ENCODE measurements at regions not wholly inside any gene's neighbourhood (a gene's known extent, or its start where the extent isn't known, plus 50 kb on each side); places are given as distances from the start of the nearest gene placed in this dataset.

- no peak for TF ChIP-seq POLR2AphosphoS5 (IDR thresholded peaks at IDR 0.05; ENCODE audit: low read depth, low read length)
- no peak for TF ChIP-seq NRF1 (IDR thresholded peaks at IDR 0.05; ENCODE audit: low read depth, low read length)
- TF ChIP-seq TAF1 (IDR thresholded peaks at IDR 0.05; ENCODE audit: low read depth, low read length) = no peak
- no peak for TF ChIP-seq KDM5A (IDR thresholded peaks at IDR 0.05; ENCODE audit: low read length)
- no peak for TF ChIP-seq SIN3A (conservative IDR thresholded peaks at IDR 0.05 in 1 of 2, IDR thresholded peaks at IDR 0.05 in 1 of 2; ENCODE audit: low read depth in 1 of 2, low read length in 2 of 2)
- TF ChIP-seq EGR1 (IDR thresholded peaks at IDR 0.05; ENCODE audit: borderline replicate concordance, low read depth, low read length) = no peak
- TF ChIP-seq RBBP5 (IDR thresholded peaks at IDR 0.05; ENCODE audit: borderline replicate concordance, low read depth, low read length) = no peak
- no peak for TF ChIP-seq TCF12 (IDR thresholded peaks at IDR 0.05; ENCODE audit: low read depth, low read length)
- no peak for TF ChIP-seq YY1 (IDR thresholded peaks at IDR 0.05; ENCODE audit: low read depth, low read length)
- TF ChIP-seq CREB1 (IDR thresholded peaks at IDR 0.05) = no peak
- no peak for TF ChIP-seq CEBPB (IDR thresholded peaks at IDR 0.05; ENCODE audit: low read depth, low read length)
- TF ChIP-seq KDM4A (IDR thresholded peaks at IDR 0.05; ENCODE audit: low read depth, low read length, severe bottlenecking) = no peak
- TF ChIP-seq BRCA1 (IDR thresholded peaks at IDR 0.05; ENCODE audit: low read depth, low read length) = no peak
- no peak for TF ChIP-seq BACH1 (IDR thresholded peaks at IDR 0.05; ENCODE audit: low read length)
- TF ChIP-seq MAX (IDR thresholded peaks at IDR 0.05) = no peak
These were observed 115.7 kb upstream of the SPRED2 start (continued) for GRCh38 chr2:65548064-65548463.
